K562 (cell line): ENCODE measurements at regions not wholly inside any gene's neighbourhood (a gene's known extent, or its start where the extent isn't known, plus 50 kb on each side); places are given as distances from the start of the nearest gene placed in this dataset.

Experiments
- CHAMP1 ChIP-seq: fragments of 450-650 bp; IDR thresholded peaks from 2 replicates; pipeline ENCODE4 v1.6.1; 2016; ENCODE audit warnings: mild to moderate bottlenecking
- HEY1 ChIP-seq: fragments of 250-450 bp; sonication (Bioruptor Pico); IDR thresholded peaks from 2 replicates; pipeline ENCODE4 v1.5.0; 2020; ENCODE audit warnings: mild to moderate bottlenecking, moderate library complexity, borderline replicate concordance
- KLF16 ChIP-seq: IDR thresholded peaks from 2 replicates; pipeline ENCODE4 v1.6.1; 2016; ENCODE audit warnings: antibody characterized with exemption
- MLLT1 ChIP-seq, 2 experiments: fragments of 450-650 bp; IDR thresholded peaks; 2 replicates each; pipeline ENCODE4 v1.6.1; 2016
- MXD1 ChIP-seq: fragments of 250-450 bp; sonication (Bioruptor Pico); IDR thresholded peaks from 2 replicates; pipeline ENCODE4 v1.8.0; 2021; ENCODE audit warnings: borderline replicate concordance, mild to moderate bottlenecking, moderate library complexity; ENCODE audit not compliant: poor library complexity, severe bottlenecking
- PKNOX1 ChIP-seq: fragments of 450-650 bp; IDR thresholded peaks from 2 replicates; pipeline ENCODE4 v1.6.1; 2016
- TAF1 ChIP-seq: IDR thresholded peaks from 2 replicates; pipeline ENCODE4 v1.6.1; 2011; ENCODE audit warnings: mild to moderate bottlenecking, low read length, moderate library complexity; ENCODE audit not compliant: insufficient read depth, control insufficient read depth, severe bottlenecking; ENCODE audit errors: extremely low read depth
- TAF7 ChIP-seq: fragments of 450-650 bp; IDR thresholded peaks from 2 replicates; pipeline ENCODE4 v1.6.1; 2016; ENCODE audit warnings: missing genetic modification characterization, missing compliant biosample characterization
- TFE3 ChIP-seq: fragments of 450-650 bp; formaldehyde crosslinking; IDR thresholded peaks from 2 replicates; pipeline ENCODE4 v1.4.0; 2020; ENCODE audit warnings: mild to moderate bottlenecking, mixed read lengths
- ZBTB11 ChIP-seq, 3 experiments: fragments of 200-800 bp in 1 of 3; fragments of 250-450 bp in 1 of 3; fragments of 450-650 bp in 1 of 3; sonication (Bioruptor Pico) in 1 of 3; sonication (Bioruptor generic) in 1 of 3; formaldehyde crosslinking in 1 of 3; IDR thresholded peaks; 2 replicates each; pipeline versions ENCODE4 v1.6.1 to v1.8.0; 2016 to 2022; ENCODE audit warnings: mild to moderate bottlenecking in 2 of 3, missing genetic modification characterization in 2 of 3, missing compliant biosample characterization in 1 of 3, moderate library complexity in 1 of 3
- ZNF668 ChIP-seq: fragments of 250-450 bp; sonication (Bioruptor Pico); IDR thresholded peaks from 2 replicates; pipeline ENCODE4 v1.8.0; 2022; ENCODE audit warnings: mild to moderate bottlenecking, inconsistent platforms

- TF ChIP-seq ZBTB11 (CRISPR knock-in tag; IDR thresholded peaks at IDR 0.05): no peak
- no peak for TF ChIP-seq TAF1
- no peak for TF ChIP-seq ZNF668 (CRISPR knock-in tag)
- TF ChIP-seq KLF16: no peak
- no peak for TF ChIP-seq PKNOX1
- TF ChIP-seq HEY1 (CRISPR knock-in tag): no peak
- TF ChIP-seq CHAMP1: peak; percentile 55; the same call in 1 of the 2 replicates
- no peak for TF ChIP-seq MLLT1 (IDR thresholded peaks at IDR 0.05)
- no peak for TF ChIP-seq TAF7
- no peak for TF ChIP-seq MXD1 (CRISPR knock-in tag)
- no peak for TF ChIP-seq TFE3
Measured at GRCh38 chr3:193885832-193886231, 250.1 kb upstream of the HES1 start (continued).
